Upper lobe of left lung (tissue), 6 donors: ENCODE measurements at regions not wholly inside any gene's neighbourhood (a gene's known extent, or its start where the extent isn't known, plus 50 kb on each side); places are given as distances from the start of the nearest gene placed in this dataset.

Experiments used
- ATAC-seq, 2 donors: fragments of 200-7000 bp; cut with Tn5 transposase; one replicate each; pipeline ENCODE4 v1.9.1; 2022; ENCODE audit warnings: mild to moderate bottlenecking in 2 of 2, moderate library complexity in 2 of 2; ENCODE audit not compliant: low FRiP score in 2 of 2
- DNase-seq, 2 donors: peaks; one replicate each; pipeline ENCODE4 v3.0.0-alpha.2; 2019 to 2020
- H3K27ac ChIP-seq, 4 donors: fragments of 200-600 bp; sonication (generic); one replicate each; pipeline ENCODE4 v1.5.1; 2016 to 2019
- H3K27me3 ChIP-seq, 4 donors: fragments of 200-600 bp; sonication (generic); one replicate each; pipeline ENCODE4 v1.5.1; 2017 to 2019
- H3K36me3 ChIP-seq, 4 donors: fragments of 200-600 bp; sonication (generic); one replicate each; pipeline ENCODE4 v1.5.1; 2016 to 2019
- H3K4me1 ChIP-seq, 4 donors: fragments of 200-600 bp; sonication (generic); one replicate each; pipeline ENCODE4 v1.5.1; 2018 to 2019
- H3K4me3 ChIP-seq, 4 donors: fragments of 200-600 bp; sonication (generic); one replicate each; pipeline ENCODE4 v1.5.1; 2017 to 2019; ENCODE audit warnings: mild to moderate bottlenecking in 2 of 4, moderate library complexity in 1 of 4
- H3K9me3 ChIP-seq, 4 donors: fragments of 200-600 bp; sonication (generic); one replicate each; pipeline ENCODE4 v1.5.1; 2018 to 2019
- CTCF ChIP-seq, 6 experiments: fragments of 450-650 bp in 4 of 6; fragments of 200-600 bp in 2 of 6; sonication (generic) in 2 of 6; IDR thresholded peaks; one replicate each; pipeline ENCODE4 v1.5.1; 2016 to 2019; ENCODE audit warnings: antibody characterized with exemption in 6 of 6
- EP300 ChIP-seq, 4 donors: sonication (generic); formaldehyde crosslinking; IDR thresholded peaks; one replicate each; pipeline ENCODE4 v1.5.1; 2017; ENCODE audit warnings: antibody characterized with exemption in 4 of 4, control low read depth in 2 of 4
- POLR2A ChIP-seq, 4 donors: fragments of 450-650 bp; IDR thresholded peaks; one replicate each; pipeline ENCODE4 v1.5.1; 2016 to 2017; ENCODE audit warnings: antibody characterized with exemption in 4 of 4, mild to moderate bottlenecking in 2 of 4
- POLR2AphosphoS5 ChIP-seq, 2 donors: sonication (generic); formaldehyde crosslinking; IDR thresholded peaks; one replicate each; pipeline ENCODE4 v1.5.1; 2017; ENCODE audit warnings: antibody characterized with exemption in 2 of 2
- WGBS, 2 donors: methylation state at CpG; one replicate each; pipeline ENCODE4 v1.1.5; 2017 to 2018; 5-methylcytosine and 5-hydroxymethylcytosine counted together
- donor health status: DM: no; HTN: no; CAD: no; lungs with moderate emphysema.
- donor health status: DM: no; HTN: yes; CAD: no; lungs with severe emphysema.

DNA sequence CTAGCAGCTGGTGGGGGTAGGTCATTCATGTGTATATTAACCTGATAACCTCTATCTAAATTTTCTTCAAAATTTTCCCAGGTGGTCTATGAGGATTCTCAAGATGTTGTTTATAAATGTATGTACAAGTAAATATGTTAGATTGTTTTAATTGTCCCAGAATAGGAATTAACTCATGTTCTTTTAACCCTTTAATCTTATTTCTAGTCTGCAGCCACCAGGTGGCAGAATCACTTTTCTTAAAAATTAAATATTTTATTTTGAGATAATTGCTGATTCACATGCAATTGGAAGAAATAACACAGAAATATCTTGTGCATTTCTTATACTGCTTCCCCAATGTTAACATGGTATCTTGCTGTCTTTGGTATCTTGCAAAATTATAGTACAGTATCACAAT is 589.5 kb downstream of the ARL4A start:
- H3K27ac ChIP-seq: no peak overlapping the region
- H3K9me3 ChIP-seq: no peaks in the 10 kb centered on the region
- H3K27me3 ChIP-seq: no peaks in the 10 kb centered on the region
- no peaks in the 10 kb centered on the region for H3K4me1 ChIP-seq
- no peak overlapping the region for H3K4me3 ChIP-seq
- TF ChIP-seq POLR2AphosphoS5 (IDR thresholded peaks at IDR 0.05) (no peak), POLR2A (IDR thresholded peaks at IDR 0.05) (no peak), CTCF (IDR thresholded peaks at IDR 0.05) (no peak), EP300 (IDR thresholded peaks at IDR 0.05) (no peak)
- ATAC-seq: no peak
- no peak for DNase-seq
- no peaks in the 10 kb centered on the region for H3K36me3 ChIP-seq

DNA sequence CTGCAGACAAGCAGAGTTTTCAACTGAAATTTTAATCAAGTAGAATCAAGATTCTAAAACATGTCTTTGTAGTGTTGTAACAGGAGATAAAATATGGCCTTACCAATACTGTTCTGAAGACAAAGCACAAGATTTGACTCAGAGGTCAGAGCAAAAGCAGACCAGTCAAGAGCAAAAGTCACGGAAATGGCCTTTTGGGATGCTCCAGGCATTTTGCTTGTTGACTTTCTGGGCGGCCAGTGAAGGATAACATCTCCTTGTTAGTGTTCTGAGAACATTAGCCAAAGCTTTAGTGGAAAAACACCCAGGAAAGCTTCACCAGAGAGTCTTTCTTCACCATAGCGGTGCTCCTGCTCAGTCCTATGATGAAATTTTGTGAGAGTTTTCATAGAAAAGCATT is 590.6 kb downstream of the ARL4A start:
- no peak for ATAC-seq
- H3K27me3 ChIP-seq: no peaks in the 10 kb centered on the region

GRCh38 chr7:13279854-13280435 is 592.5 kb downstream of the ARL4A start:
- 31 to 33% methylated on average over 3 of the region's 3 CpGs for WGBS, 2 donors
- TF ChIP-seq EP300 (IDR thresholded peaks at IDR 0.05): no peak
- TF ChIP-seq CTCF (IDR thresholded peaks at IDR 0.05): peak in 4 of 6 experiments; percentile 19 to 38 (median 30)
- no peak for TF ChIP-seq POLR2AphosphoS5 (IDR thresholded peaks at IDR 0.05)
- TF ChIP-seq POLR2A (IDR thresholded peaks at IDR 0.05): no peak
- Histone ChIP-seq H3K4me1 (no peaks in the 10 kb centered on the region), H3K4me3 (no peak overlapping the region), H3K27me3 (no peaks in the 10 kb centered on the region), H3K36me3 (no peaks in the 10 kb centered on the region), H3K9me3 (no peaks in the 10 kb centered on the region), H3K27ac (no peak overlapping the region)
- no peak for DNase-seq
- ATAC-seq: no peak

More for the DNA sequence above, 590.6 kb downstream of the ARL4A start:
- H3K27ac ChIP-seq: no peak overlapping the region
- H3K36me3 ChIP-seq: no peaks in the 10 kb centered on the region
- H3K4me3 ChIP-seq: no peak overlapping the region
- DNase-seq: no peak
- WGBS, 2 donors: 51 to 63% methylated on average over 3 of the region's 3 CpGs
- no peaks in the 10 kb centered on the region for H3K4me1 ChIP-seq
- no peaks in the 10 kb centered on the region for H3K9me3 ChIP-seq
- TF ChIP-seq CTCF (IDR thresholded peaks at IDR 0.05): no peak
- no peak for TF ChIP-seq EP300 (IDR thresholded peaks at IDR 0.05)
- TF ChIP-seq POLR2A (IDR thresholded peaks at IDR 0.05): no peak
- no peak for TF ChIP-seq POLR2AphosphoS5 (IDR thresholded peaks at IDR 0.05)

DNA sequence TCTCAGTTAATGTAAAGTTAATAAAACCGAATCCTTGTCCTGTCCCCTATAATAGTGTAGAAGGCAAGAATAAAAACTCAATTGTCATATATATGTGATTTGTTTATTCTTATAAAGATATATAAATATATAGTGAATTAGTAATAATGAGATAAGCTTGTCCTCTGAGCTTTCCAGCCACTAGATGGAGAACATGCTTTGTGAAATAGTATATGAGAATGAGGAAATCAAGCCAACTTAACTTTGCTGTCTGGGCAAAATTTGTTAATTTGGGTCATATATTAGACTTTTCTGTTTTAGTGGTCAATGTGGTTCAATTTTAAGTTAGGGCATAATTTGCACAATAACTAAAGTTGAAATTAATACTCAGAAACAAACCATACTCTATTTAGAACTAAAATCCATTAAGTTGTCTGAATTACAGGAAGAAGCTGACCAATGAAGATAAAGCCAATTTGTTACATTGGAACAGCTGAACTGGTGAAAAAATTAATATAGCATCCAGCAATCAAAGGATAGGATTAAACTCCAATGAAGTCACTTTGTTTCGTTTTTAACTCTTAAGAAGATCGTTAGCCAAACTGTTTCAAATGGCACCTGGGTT is 595.0 kb downstream of the ARL4A start:
- DNase-seq (no peak), ATAC-seq (no peak)
- Histone ChIP-seq H3K4me1 (no peaks in the 10 kb centered on the region), H3K36me3 (no peaks in the 10 kb centered on the region), H3K4me3 (no peak overlapping the region), H3K27ac (no peak overlapping the region), H3K27me3 (no peaks in the 10 kb centered on the region), H3K9me3 (no peaks in the 10 kb centered on the region)
- WGBS, 2 donors: 51 to 66% methylated on average over 3 of the region's 3 CpGs
- TF ChIP-seq CTCF (IDR thresholded peaks at IDR 0.05) (peak in 3 of 6 experiments; percentile 20 to 26 (median 25)), EP300 (IDR thresholded peaks at IDR 0.05) (no peak), POLR2A (IDR thresholded peaks at IDR 0.05) (no peak), POLR2AphosphoS5 (IDR thresholded peaks at IDR 0.05) (no peak)

GRCh38 chr7:13286916-13287315 is 599.5 kb downstream of the ARL4A start:
- no peak overlapping the region for H3K27ac ChIP-seq
- ATAC-seq (no peak), DNase-seq (no peak)
- TF ChIP-seq EP300 (IDR thresholded peaks at IDR 0.05): no peak
- TF ChIP-seq POLR2A (IDR thresholded peaks at IDR 0.05): no peak
- no peak for TF ChIP-seq CTCF (IDR thresholded peaks at IDR 0.05)
- TF ChIP-seq POLR2AphosphoS5 (IDR thresholded peaks at IDR 0.05): no peak
- H3K36me3 ChIP-seq: no peaks in the 10 kb centered on the region
- H3K4me1 ChIP-seq: no peaks in the 10 kb centered on the region
- WGBS, 2 donors: 50 to 54% methylated on average over 4 of the region's 4 CpGs
- no peaks in the 10 kb centered on the region for H3K27me3 ChIP-seq
- no peak overlapping the region for H3K4me3 ChIP-seq
- no peaks in the 10 kb centered on the region for H3K9me3 ChIP-seq
